ENCODE measurements at regions not wholly inside any gene's neighbourhood (a gene's known extent, or its start where the extent isn't known, plus 50 kb on each side); places are given as distances from the start of the nearest gene placed in this dataset.

GRCh38 chr18:34494359-34494696, 215.8 kb upstream of the DTNA start:
- no peak for TF ChIP-seq ZFX (IDR thresholded peaks at IDR 0.05)
- no peak for TF ChIP-seq CTCF (conservative IDR thresholded peaks at IDR 0.05)
- no peak overlapping the region for H3K27ac ChIP-seq

- TF ChIP-seq CTCF (conservative IDR thresholded peaks at IDR 0.05) (no peak), ZFX (IDR thresholded peaks at IDR 0.05) (no peak)
- H3K27ac ChIP-seq = no peak overlapping the region
Observed at GRCh38 chr18:34495506-34495905, 214.6 kb upstream of the DTNA start.

GRCh38 chr18:34501553-34501952, 208.5 kb upstream of the DTNA start:
- TF ChIP-seq ZFX (IDR thresholded peaks at IDR 0.05) = no peak
- TF ChIP-seq CTCF (conservative IDR thresholded peaks at IDR 0.05) = no peak
- no peak overlapping the region for H3K27ac ChIP-seq

GRCh38 chr18:34506198-34506597, 203.9 kb upstream of the DTNA start:
- TF ChIP-seq ZFX (IDR thresholded peaks at IDR 0.05) = no peak
- TF ChIP-seq CTCF (conservative IDR thresholded peaks at IDR 0.05) = no peak
- no peak overlapping the region for H3K27ac ChIP-seq

- TF ChIP-seq ZFX (IDR thresholded peaks at IDR 0.05) = no peak
- no peak overlapping the region for H3K27ac ChIP-seq
Observed at GRCh38 chr18:34509163-34509562, 200.9 kb upstream of the DTNA start.

GRCh38 chr18:34509879-34510586, 200.1 kb upstream of the DTNA start:
- TF ChIP-seq ZFX (IDR thresholded peaks at IDR 0.05) = no peak
- no peak overlapping the region for H3K27ac ChIP-seq

- H3K27ac ChIP-seq = no peak overlapping the region
- TF ChIP-seq ZFX (IDR thresholded peaks at IDR 0.05) (no peak), CTCF (conservative IDR thresholded peaks at IDR 0.05) (no peak)
Observed at GRCh38 chr18:34510926-34511325, 199.2 kb upstream of the DTNA start.

- no peak overlapping the region for H3K27ac ChIP-seq
- TF ChIP-seq ZFX (IDR thresholded peaks at IDR 0.05) (no peak), CTCF (conservative IDR thresholded peaks at IDR 0.05) (no peak)
Observed at GRCh38 chr18:34511435-34511834, 198.7 kb upstream of the DTNA start.

All from C4-2B (cell line).